Smooth muscle cell (in vitro differentiated cells): ENCODE measurements at regions not wholly inside any gene's neighbourhood (a gene's known extent, or its start where the extent isn't known, plus 50 kb on each side); places are given as distances from the start of the nearest gene placed in this dataset.

Experiments used
- DNase-seq: peaks from one replicate; lab custom pipeline; 2025; ENCODE audit not compliant: unreplicated experiment; lab: John Stamatoyannopoulos, UW
- H2AFZ ChIP-seq: fragments of 200-600 bp; sonication (generic); 2 replicates; pipeline ENCODE4 v1.6.0; 2016; ENCODE audit warnings: antibody characterized with exemption, low read depth, mild to moderate bottlenecking
- H3F3A ChIP-seq: fragments of 200-600 bp; sonication (generic); 2 replicates; pipeline ENCODE4 v1.6.0; 2017; ENCODE audit warnings: antibody characterized with exemption, low read depth
- H3K27ac ChIP-seq: fragments of 200-600 bp; sonication (generic); 2 replicates; pipeline ENCODE4 v1.5.1; 2016; ENCODE audit warnings: low read depth, mild to moderate bottlenecking
- H3K27me3 ChIP-seq: fragments of 200-600 bp; sonication (generic); 2 replicates; pipeline ENCODE4 v1.6.1; 2016; ENCODE audit warnings: low read depth, mild to moderate bottlenecking
- H3K36me3 ChIP-seq: fragments of 200-600 bp; sonication (generic); 2 replicates; pipeline ENCODE4 v1.5.1; 2016; ENCODE audit warnings: low read depth
- H3K4me1 ChIP-seq: fragments of 200-600 bp; sonication (generic); 2 replicates; pipeline ENCODE4 v1.5.1; 2016; ENCODE audit warnings: low read depth
- H3K4me2 ChIP-seq: fragments of 200-600 bp; sonication (generic); 2 replicates; pipeline ENCODE4 v1.6.0; 2016; ENCODE audit warnings: mild to moderate bottlenecking
- H3K4me3 ChIP-seq: fragments of 200-600 bp; sonication (generic); 2 replicates; pipeline ENCODE4 v1.5.1; 2016; ENCODE audit warnings: mild to moderate bottlenecking
- H3K79me2 ChIP-seq: fragments of 200-600 bp; sonication (generic); 2 replicates; pipeline ENCODE4 v1.6.0; 2016; ENCODE audit warnings: low read depth, mild to moderate bottlenecking
- H3K9ac ChIP-seq: fragments of 200-600 bp; sonication (generic); 2 replicates; pipeline ENCODE4 v1.6.0; 2016; ENCODE audit warnings: low read depth
- H3K9me3 ChIP-seq: fragments of 200-600 bp; sonication (generic); replicated peaks from 2 replicates; pipeline ENCODE4 v1.5.1; 2016; ENCODE audit warnings: low read depth
- H4K20me1 ChIP-seq: fragments of 200-600 bp; sonication (generic); 2 replicates; pipeline ENCODE4 v1.6.0; 2016; ENCODE audit warnings: low read depth
- CTCF ChIP-seq: fragments of 200-600 bp; sonication (generic); IDR thresholded peaks from 2 replicates; pipeline ENCODE4 v1.5.1; 2017; ENCODE audit warnings: borderline replicate concordance, mild to moderate bottlenecking, antibody characterized with exemption; ENCODE audit not compliant: insufficient read depth, poor library complexity, severe bottlenecking
- WGBS: methylation state at CpG from one replicate; pipeline ENCODE4 v1.1.7; 2016; ENCODE audit warnings: low lambda C conversion rate; 5-methylcytosine and 5-hydroxymethylcytosine counted together

DNA sequence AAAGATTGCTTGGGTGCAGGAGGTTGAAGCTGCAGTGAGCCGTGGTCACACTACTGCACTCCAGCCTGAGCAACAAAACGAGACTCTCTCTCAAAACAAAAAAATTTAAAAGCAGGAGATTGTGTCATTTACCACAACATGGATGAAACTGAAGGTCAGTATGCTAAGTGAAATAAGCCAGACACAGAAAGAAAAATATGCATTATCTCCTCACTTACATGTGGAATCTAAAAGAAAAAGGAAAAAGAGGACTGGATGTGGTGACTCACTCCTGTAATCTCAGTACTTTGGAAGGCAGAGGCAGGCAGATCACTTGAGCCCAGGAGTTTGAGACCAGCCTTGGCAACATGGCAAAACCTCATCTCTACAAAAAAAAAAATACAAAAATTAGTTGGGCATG lies 146.8 kb upstream of the DAPK1 start:
- Histone ChIP-seq H3K27ac (peak overlapping the region; percentile 32), H3F3A (peaks cover 7% of the 10 kb centered on the region), H3K4me3 (no peak overlapping the region), H2AFZ (no peak overlapping the region), H3K36me3 (no peaks in the 10 kb centered on the region), H3K9me3 (no peaks in the 10 kb centered on the region), H3K27me3 (no peaks in the 10 kb centered on the region), H3K4me1 (peaks cover 7% of the 10 kb centered on the region), H3K4me2 (peak overlapping the region; percentile 39), H3K79me2 (no peaks in the 10 kb centered on the region), H4K20me1 (no peaks in the 10 kb centered on the region), H3K9ac (no peak overlapping the region)
- no peak for DNase-seq
- no peak for TF ChIP-seq CTCF
- 0% methylated on average over 2 of the region's 2 CpGs for WGBS

DNA sequence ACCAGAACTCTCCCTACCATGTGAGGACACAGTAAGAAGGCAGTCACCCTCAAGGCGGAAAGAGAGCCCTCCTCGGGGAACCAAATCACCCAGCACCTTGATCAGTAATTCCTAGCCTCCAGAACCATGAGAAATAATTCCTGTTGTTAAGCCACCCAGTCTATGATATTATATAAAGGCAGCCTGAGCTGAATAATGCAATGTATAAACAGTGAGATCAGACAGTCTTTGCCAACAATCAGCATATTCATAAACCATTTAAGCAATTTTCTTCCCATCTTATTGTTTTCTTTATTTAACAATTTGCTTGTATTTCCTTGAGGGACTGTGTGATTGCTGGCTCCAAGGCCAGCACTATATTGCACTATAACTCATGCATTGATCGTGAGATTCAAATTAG lies 144.4 kb upstream of the DAPK1 start:
- H3K4me1 ChIP-seq: no peaks in the 10 kb centered on the region
- H3K79me2 ChIP-seq: no peaks in the 10 kb centered on the region
- H2AFZ ChIP-seq: no peak overlapping the region
- no peak overlapping the region for H3K4me3 ChIP-seq
- DNase-seq: no peak
- no peak overlapping the region for H3K4me2 ChIP-seq
- H3K9me3 ChIP-seq: no peaks in the 10 kb centered on the region
- no peak for TF ChIP-seq CTCF
- WGBS: 90% methylated on average over 3 of the region's 3 CpGs
- H4K20me1 ChIP-seq: no peaks in the 10 kb centered on the region
- peaks cover 4% of the 10 kb centered on the region for H3F3A ChIP-seq
- no peak overlapping the region for H3K9ac ChIP-seq
- H3K27me3 ChIP-seq: no peaks in the 10 kb centered on the region
- H3K27ac ChIP-seq: no peak overlapping the region
- no peaks in the 10 kb centered on the region for H3K36me3 ChIP-seq

GRCh38 chr9:87354147-87354546 lies 143.5 kb upstream of the DAPK1 start:
- Histone ChIP-seq H3K27ac (no peak overlapping the region), H3K79me2 (no peaks in the 10 kb centered on the region), H3F3A (peaks cover 4% of the 10 kb centered on the region), H3K27me3 (no peaks in the 10 kb centered on the region), H3K9me3 (no peaks in the 10 kb centered on the region), H3K4me1 (no peaks in the 10 kb centered on the region), H3K36me3 (no peaks in the 10 kb centered on the region), H3K4me2 (no peak overlapping the region), H4K20me1 (no peaks in the 10 kb centered on the region), H3K9ac (no peak overlapping the region), H3K4me3 (no peak overlapping the region), H2AFZ (no peak overlapping the region)
- DNase-seq: no peak
- WGBS: 43% methylated on average over 1 of the region's 1 CpG
- no peak for TF ChIP-seq CTCF

- H3K9me3 ChIP-seq: no peaks in the 10 kb centered on the region
- no peak overlapping the region for H2AFZ ChIP-seq
- H3K36me3 ChIP-seq: no peaks in the 10 kb centered on the region
- no peaks in the 10 kb centered on the region for H4K20me1 ChIP-seq
- no peak for DNase-seq
- H3K4me2 ChIP-seq: no peak overlapping the region
- no peak overlapping the region for H3K4me3 ChIP-seq
- TF ChIP-seq CTCF: no peak
- no peaks in the 10 kb centered on the region for H3K79me2 ChIP-seq
- no peaks in the 10 kb centered on the region for H3K4me1 ChIP-seq
- H3K27ac ChIP-seq: no peak overlapping the region
- H3F3A ChIP-seq: no peaks in the 10 kb centered on the region
- no peaks in the 10 kb centered on the region for H3K27me3 ChIP-seq
- 94% methylated on average over 1 of the region's 1 CpG for WGBS
- H3K9ac ChIP-seq: no peak overlapping the region
These were observed 140.1 kb upstream of the DAPK1 start for GRCh38 chr9:87357600-87357999.
